NCI-H2196 treated with DMSO at 0.1 percent for 48 hours (cell line): ENCODE measurements at regions not wholly inside any gene's neighbourhood (a gene's known extent, or its start where the extent isn't known, plus 50 kb on each side); places are given as distances from the start of the nearest gene placed in this dataset.
"Not testable (repeated sequence)": the region's sequence is repeated elsewhere in the genome, so short reads cannot be mapped to it uniquely, and the experiment has no call there.

Source experiments
- DNase-seq: peaks from one replicate; lab custom pipeline; 2025; ENCODE audit not compliant: unreplicated experiment; lab: John Stamatoyannopoulos, UW

- DNase-seq, result no peak
Measured at GRCh38 chr2:53211201-53211774, 556.3 kb upstream of the CHAC2 start.

- DNase-seq, result no peak
Measured at GRCh38 chr2:53210538-53210937, 557.1 kb upstream of the CHAC2 start.

- no peak for DNase-seq
Measured at GRCh38 chr2:53209679-53210458, 557.7 kb upstream of the CHAC2 start.

- DNase-seq, result no peak
Measured at GRCh38 chr2:53208815-53209214, 558.8 kb upstream of the CHAC2 start.

GRCh38 chr2:53206226-53206625, 561.4 kb upstream of the CHAC2 start:
- DNase-seq, result not testable (repeated sequence)

- DNase-seq, result no peak
Measured at GRCh38 chr2:53202063-53202462, 565.5 kb upstream of the CHAC2 start.

- DNase-seq, result no peak
Measured at GRCh38 chr2:53200072-53200471, 567.5 kb upstream of the CHAC2 start.

GRCh38 chr2:53188851-53189510, 578.6 kb upstream of the CHAC2 start:
- DNase-seq, result no peak

- DNase-seq, result no peak
Measured at GRCh38 chr2:53183581-53183980, 584.0 kb upstream of the CHAC2 start.

GRCh38 chr2:53182601-53183000, 585.0 kb upstream of the CHAC2 start:
- no peak for DNase-seq

- DNase-seq, result no peak
Measured at GRCh38 chr2:53181759-53182158, 585.8 kb upstream of the CHAC2 start.

GRCh38 chr2:53177327-53177726, 590.3 kb upstream of the CHAC2 start:
- no peak for DNase-seq

- no peak for DNase-seq
Measured at GRCh38 chr2:53174539-53174938, 593.1 kb upstream of the CHAC2 start.

- no peak for DNase-seq
Measured at GRCh38 chr2:53173698-53174455, 593.7 kb upstream of the CHAC2 start.

GRCh38 chr2:53173091-53173490, 594.5 kb upstream of the CHAC2 start:
- no peak for DNase-seq

GRCh38 chr2:53170466-53170865, 597.1 kb upstream of the CHAC2 start:
- DNase-seq, result no peak

GRCh38 chr2:53167227-53167626, 600.4 kb upstream of the CHAC2 start:
- DNase-seq, result no peak

- no peak for DNase-seq
Measured at GRCh38 chr2:53150146-53150545, 617.5 kb upstream of the CHAC2 start.

GRCh38 chr2:53148221-53148620, 619.4 kb upstream of the CHAC2 start:
- DNase-seq, result no peak

- DNase-seq, result no peak
Measured at GRCh38 chr2:53131416-53131815, 636.2 kb upstream of the CHAC2 start.

GRCh38 chr2:53130441-53130943, 637.1 kb upstream of the CHAC2 start:
- no peak for DNase-seq
